ENCODE measurements at regions not wholly inside any gene's neighbourhood (a gene's known extent, or its start where the extent isn't known, plus 50 kb on each side); places are given as distances from the start of the nearest gene placed in this dataset.
"Not testable (repeated sequence)": the region's sequence is repeated elsewhere in the genome, so short reads cannot be mapped to it uniquely, and the experiment has no call there.

GRCh38 chr10:21292763-21293517 is 232.5 kb downstream of the SKIDA1 start:
- peak; percentile 99 for DNase-seq (ENCODE audit: low spot score)

GRCh38 chr10:21290499-21291160 is 234.9 kb downstream of the SKIDA1 start:
- DNase-seq (ENCODE audit: low spot score), result no peak

GRCh38 chr10:21289961-21290360 is 235.5 kb downstream of the SKIDA1 start:
- DNase-seq (ENCODE audit: low spot score), result no peak

GRCh38 chr10:21289271-21289670 is 236.2 kb downstream of the SKIDA1 start:
- no peak for DNase-seq (ENCODE audit: low spot score)

GRCh38 chr10:21285742-21286331 is 239.6 kb downstream of the SKIDA1 start:
- peak; percentile 94 for DNase-seq (ENCODE audit: low spot score)

GRCh38 chr10:21285207-21285606 is 240.3 kb downstream of the SKIDA1 start:
- DNase-seq (ENCODE audit: low spot score), result no peak

- no peak for DNase-seq (ENCODE audit: low spot score)
Measured at GRCh38 chr10:21284301-21284700, 241.2 kb downstream of the SKIDA1 start.

GRCh38 chr10:21283053-21283452 is 242.4 kb downstream of the SKIDA1 start:
- not testable (repeated sequence) for DNase-seq (ENCODE audit: low spot score)

- DNase-seq (ENCODE audit: low spot score), result no peak
Measured at GRCh38 chr10:21281765-21282484, 243.6 kb downstream of the SKIDA1 start.

GRCh38 chr10:21280971-21281572 is 244.4 kb downstream of the SKIDA1 start:
- DNase-seq (ENCODE audit: low spot score), result peak; percentile 80

GRCh38 chr10:21280037-21280436 is 245.4 kb downstream of the SKIDA1 start:
- DNase-seq (ENCODE audit: low spot score), result no peak

- no peak for DNase-seq (ENCODE audit: low spot score)
Measured at GRCh38 chr10:21279217-21279575, 246.3 kb downstream of the SKIDA1 start.

- peak; percentile 90 for DNase-seq (ENCODE audit: low spot score)
Measured at GRCh38 chr10:21278491-21279216, 246.8 kb downstream of the SKIDA1 start.

- peak; percentile 62 for DNase-seq (ENCODE audit: low spot score)
Measured at GRCh38 chr10:21273400-21273968, 252.0 kb downstream of the SKIDA1 start.

- peak; percentile 23 for DNase-seq (ENCODE audit: low spot score)
Measured at GRCh38 chr10:21272643-21273399, 252.7 kb downstream of the SKIDA1 start.

GRCh38 chr10:21270976-21271375 is 254.5 kb downstream of the SKIDA1 start:
- no peak for DNase-seq (ENCODE audit: low spot score)

- no peak for DNase-seq (ENCODE audit: low spot score)
Measured at GRCh38 chr10:21269289-21269688, 256.2 kb downstream of the SKIDA1 start.

GRCh38 chr10:21265622-21266021 is 259.9 kb downstream of the SKIDA1 start:
- DNase-seq (ENCODE audit: low spot score), result peak; percentile 63

- DNase-seq (ENCODE audit: low spot score), result no peak
Measured at GRCh38 chr10:21264271-21264670, 261.2 kb downstream of the SKIDA1 start.

- no peak for DNase-seq (ENCODE audit: low spot score)
Measured at GRCh38 chr10:21263839-21264238, 261.6 kb downstream of the SKIDA1 start.

All from kidney tubule cell (primary cell).